HG03095 (cell line): ENCODE measurements at regions not wholly inside any gene's neighbourhood (a gene's known extent, or its start where the extent isn't known, plus 50 kb on each side); places are given as distances from the start of the nearest gene placed in this dataset.

Source experiments
- ATAC-seq: cut with Tn5 transposase; IDR thresholded peaks from one replicate; pipeline ENCODE4 v1.9.1; 2021; ENCODE audit warnings: moderate library complexity; ENCODE audit not compliant: unreplicated experiment

DNA sequence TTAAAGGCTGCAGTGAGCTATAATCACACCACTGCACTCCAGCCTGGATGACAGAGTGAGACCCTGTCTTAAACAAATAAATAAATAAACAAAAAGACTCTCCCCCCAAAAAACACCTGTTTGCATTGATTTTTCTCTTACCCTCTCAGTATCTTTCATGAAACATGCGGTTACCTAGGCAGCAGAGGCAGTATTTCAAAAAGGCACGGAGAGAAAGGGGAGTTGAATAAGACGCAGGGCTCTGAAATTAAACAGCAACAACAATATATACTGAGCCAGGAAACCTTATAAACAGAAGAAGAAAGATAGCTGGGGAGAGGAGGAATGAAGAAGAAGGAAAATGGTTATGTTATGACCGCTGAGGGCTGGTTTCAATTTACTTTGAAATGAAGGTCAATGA is 277.6 kb downstream of the BTG1 start:
- ATAC-seq: no peak

DNA sequence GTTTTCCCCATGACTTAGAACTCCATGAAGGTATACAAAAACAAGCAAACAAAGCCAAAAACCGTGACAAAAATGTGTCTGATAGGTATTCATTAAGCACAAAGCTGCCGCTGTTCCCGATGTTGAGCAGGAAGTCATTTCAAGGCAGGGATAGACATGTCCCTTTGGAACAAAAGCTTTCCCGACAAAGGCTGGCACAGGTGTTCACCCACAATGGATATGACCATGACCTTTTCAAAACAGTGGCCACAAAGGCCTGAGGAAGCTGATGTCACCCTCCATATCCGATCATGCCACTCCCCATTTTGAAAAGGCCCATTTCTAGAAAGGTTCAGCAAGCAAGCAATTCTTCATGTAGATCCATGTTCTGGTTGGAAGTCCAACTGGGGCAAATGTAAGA is 279.1 kb downstream of the BTG1 start:
- no peak for ATAC-seq

DNA sequence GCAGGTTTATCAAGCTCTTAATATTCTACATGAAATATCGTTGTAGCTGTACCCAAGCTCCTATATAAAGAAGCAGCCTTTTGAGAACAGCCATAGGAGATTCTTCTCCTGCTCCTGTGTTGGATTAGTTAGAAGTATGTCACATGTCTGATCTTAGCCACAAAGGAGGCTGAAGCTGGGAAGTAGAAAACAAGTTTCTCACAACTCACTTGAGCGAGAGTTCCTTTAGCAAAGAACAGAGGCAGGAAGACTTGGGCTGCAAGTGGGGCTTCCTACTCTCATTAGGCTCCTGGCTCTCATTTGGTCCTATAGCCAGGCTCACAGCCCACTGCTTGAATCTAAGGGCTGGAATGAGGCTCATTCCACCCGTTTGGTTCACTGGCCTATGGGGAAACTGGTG is 281.9 kb downstream of the BTG1 start:
- no peak for ATAC-seq

DNA sequence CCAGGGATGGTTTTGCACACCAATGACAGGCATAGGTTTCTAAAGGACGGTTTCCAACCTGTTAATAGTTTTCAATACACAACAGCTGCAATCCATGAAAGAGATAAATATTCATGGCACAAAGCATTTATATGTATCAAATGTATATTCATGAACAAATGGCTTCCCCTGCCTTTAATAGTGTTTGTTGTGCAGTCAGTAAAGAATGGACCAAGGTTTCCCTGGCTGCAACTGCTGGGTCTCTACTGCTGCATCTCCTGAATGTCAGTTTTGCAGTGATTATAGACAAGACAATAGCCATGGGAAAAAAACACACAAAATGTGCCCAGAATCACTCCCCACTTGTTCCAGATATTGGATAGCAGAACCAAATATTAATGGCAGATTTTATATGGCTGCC is 284.1 kb downstream of the BTG1 start:
- no peak for ATAC-seq

DNA sequence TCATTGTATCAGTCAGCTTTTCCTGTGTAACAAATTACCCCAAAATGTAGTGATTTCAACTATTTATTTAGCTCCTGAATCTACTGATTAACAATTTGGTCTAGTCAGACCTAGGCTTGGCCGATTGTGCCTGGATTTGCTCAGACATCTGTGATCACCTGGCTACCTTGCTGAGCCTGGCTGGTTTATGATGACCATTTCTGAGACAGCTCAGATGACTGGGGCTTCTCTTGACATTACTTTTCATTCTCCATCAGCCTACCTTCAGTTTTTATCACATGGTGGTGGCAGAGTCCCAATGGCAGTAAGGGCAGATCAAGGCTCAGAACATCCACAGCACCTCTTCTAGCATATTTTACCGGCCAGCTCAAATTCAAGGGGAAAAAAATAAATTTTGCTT is 286.3 kb downstream of the BTG1 start:
- no peak for ATAC-seq

DNA sequence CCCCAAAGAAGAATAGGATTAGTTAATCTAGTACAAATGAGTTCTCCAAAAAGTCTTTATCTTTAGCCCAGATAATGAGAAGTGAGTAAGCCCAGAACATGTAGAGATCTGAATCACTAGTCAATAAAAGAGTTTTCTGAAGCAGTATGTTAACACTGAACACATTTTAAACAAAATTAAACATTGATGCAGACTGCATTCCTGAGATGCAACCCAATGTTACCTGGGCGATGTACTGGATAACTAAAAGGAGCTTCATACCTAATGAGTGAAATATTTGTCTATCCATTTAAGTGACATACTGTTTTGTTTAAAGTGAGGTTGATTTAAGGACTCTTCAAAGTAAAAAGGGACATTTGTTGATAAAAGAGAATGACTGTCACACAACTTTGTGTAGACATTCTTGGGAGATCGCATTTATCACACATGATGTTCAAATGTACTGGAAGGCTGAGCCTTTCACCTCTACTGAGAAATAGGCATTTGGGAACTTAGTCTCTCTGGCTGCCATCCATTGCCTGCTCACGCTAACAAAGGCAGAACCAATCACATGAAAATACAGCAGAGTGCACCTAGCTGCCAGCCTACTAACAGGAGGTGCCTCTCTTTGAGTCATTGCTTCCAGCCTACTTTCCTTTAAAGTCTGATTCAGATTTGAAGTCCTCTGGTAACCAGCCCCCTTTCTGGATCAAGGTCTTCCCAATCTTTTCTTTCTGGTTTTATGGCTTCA is 287.7 kb downstream of the BTG1 start:
- ATAC-seq: no peak

DNA sequence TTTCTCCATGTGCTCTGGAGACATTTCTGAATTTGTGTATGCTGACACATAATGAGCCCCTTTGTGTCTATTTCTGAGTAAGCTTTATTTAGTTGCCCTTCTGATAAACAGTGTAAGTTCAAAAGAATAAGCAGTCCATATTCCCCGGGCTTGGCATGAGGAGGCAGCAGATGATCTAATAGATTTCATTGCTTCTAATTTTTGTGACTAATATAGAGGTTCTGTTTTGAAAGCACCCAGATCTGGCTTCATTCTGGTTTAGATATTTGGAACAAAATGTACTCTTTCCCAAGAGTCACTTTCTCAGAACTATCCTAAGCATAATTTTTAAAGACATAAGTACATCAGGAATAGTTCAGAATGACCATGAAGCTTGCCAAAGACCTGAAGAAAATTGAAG is 290.9 kb downstream of the BTG1 start:
- ATAC-seq: no peak

DNA sequence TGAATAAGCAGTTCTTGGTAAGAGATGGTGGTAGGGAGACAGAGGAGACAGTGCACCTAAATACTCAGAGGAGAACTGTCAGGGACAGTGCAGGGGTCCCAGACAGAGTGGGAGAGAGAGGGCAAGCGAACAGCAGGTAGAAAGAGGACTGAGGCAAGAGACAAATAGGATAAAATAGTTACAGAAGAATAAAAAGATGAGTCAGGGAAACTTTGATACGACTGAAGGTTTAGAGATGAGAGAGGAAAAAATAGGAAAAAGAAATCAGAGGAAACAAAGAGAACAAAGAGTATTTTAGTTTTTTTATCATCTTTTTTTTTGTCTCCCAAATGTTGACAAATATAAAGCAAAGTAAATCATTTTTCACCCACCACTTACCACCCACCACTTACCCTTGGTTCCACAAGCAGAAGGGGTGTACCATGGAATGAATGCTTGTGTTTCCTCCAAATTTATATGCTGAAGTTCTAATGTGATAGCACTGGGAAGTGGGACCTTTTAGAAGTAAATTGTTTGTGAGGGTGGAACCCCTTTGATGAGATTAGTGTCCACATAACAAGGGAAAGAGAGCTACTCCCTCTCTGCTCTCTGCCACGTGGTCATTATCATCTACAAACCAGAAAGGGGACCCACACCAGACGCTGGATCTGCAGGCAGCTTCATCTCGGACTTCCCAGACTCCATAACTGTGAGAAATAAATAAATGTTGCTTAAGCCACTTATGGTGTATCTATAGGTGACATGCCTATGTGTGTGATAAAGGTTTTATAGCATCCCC is 292.1 kb downstream of the BTG1 start:
- no peak for ATAC-seq

DNA sequence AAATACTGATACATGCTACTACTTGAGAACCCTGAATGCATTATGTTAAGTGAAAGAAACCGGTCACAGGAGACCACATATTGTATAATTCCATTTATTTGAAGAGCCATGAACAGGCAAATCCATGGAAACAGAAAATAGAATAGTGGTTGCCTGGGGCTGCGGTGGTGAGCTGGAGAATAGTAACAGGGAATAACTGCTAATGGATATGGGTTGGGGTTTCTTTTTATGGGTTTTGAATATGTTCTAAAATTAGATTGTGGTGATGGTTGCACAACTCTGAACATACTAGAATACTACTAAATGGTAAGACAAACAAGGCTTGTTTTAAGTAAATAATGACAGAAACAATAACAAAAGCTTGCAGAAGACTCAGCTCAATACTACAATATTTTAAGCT is 293.0 kb downstream of the BTG1 start:
- ATAC-seq: no peak

DNA sequence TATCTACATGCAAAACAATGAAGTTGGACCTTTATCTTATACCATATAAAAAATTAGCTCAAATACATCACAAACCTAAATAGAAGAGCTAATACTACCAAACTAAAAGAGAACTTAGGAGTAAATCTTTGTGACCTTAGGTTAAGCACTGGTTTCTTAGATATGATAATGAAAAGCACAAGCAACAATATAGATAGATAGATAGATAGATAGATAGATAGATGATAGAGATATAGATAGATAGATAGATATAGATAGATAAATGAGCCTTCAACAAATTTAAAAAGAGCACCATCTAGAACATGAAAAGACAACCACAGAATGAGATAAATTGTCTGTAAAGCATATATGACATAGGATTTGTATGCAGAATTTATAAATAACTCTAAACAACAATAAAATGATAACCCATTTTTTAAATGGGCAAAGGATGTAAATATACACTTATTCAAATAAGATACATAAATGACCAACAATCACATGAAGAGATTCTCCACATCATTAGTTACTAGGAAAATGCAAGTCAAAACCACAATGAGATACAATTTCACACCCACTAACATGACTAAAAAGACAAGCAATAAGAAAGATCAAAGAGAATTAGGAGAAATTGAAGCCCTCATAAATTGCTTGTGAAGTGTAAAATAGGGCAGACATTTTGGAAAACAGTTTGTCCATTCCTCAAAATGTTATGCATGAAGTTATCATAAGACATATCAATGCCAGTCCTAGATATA is 293.7 kb downstream of the BTG1 start:
- ATAC-seq: no peak

DNA sequence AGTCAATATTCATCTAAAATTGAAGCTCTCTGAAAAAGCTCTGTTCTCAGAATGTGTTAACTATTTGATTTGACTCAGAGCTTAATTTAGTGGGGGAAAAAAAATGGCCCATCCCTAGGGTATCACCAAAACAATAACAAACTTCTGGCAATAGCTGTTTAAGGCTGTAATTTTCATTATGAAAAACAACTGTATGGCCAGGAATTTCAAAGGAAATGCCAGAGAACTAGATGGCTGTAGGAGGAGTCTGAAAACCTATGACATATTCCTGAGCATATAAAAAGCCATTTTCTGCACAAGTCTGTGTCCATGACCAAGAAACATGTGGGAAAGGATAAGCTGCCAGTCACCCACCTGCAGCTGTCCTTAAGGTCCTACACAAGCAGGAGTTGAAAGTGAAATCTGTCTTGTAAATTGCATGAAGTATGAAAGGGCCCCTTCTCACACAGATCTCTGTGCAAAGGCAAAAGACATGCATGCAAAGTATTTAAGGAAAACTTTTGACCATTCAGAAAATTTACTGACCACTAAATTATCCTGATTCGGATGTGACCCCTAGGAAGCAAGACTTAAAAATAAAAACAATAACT is 299.1 kb downstream of the BTG1 start:
- no peak for ATAC-seq

DNA sequence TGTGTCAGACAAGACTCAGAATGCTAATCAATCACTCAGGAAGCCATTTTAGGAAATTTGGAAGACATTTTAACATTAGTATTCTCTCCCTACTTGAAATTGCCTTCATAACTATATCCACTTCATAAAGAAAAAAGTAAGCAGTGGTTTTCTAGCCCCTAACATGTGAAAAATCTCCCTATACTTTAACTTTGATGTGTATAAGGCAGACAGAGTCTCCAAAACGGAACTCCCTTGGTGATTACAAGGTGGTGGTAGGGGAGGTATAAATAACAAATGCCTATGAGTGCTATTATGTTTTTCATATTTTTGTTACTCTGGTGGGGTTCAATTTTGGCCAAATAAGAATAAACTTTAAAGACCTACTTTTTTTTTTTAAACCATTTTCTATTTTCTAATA is 300.3 kb downstream of the BTG1 start:
- no peak for ATAC-seq

DNA sequence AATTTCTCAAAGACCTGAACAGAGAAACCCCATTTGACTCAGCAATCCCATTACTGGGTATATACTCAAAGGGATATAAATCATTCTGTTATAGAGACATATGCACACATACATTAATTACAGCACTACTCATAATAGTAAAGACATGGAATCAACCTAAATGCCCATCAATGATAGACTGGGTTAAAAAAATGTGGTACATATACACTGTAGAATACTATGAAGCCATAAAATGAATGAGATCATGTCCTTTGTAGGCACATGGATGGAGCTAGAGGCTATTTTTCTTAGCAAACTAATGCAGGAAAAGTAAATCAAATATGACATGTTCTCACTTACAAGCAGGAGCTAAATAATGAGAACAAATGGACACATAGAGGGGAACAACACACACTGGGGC is 303.8 kb downstream of the BTG1 start:
- ATAC-seq: no peak

DNA sequence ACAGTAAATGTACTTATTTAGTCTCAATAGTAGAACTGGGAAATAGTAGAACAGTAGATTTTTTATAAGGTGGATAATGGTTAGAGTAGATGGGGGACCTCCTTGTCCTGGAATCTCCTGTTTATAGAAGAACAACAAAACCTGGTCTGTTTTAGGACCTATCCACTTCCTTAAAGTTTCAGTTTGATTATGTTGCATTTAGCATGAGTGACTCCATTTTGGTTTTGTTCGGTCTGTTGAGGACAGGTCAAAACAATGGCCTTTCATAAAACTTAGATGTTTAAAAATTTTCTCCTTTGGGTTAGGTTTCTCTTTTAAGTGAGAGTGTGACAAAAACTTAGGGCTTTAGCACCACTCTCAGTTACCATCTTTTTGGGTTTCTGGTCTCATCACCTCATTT is 308.9 kb downstream of the BTG1 start:
- ATAC-seq: no peak

DNA sequence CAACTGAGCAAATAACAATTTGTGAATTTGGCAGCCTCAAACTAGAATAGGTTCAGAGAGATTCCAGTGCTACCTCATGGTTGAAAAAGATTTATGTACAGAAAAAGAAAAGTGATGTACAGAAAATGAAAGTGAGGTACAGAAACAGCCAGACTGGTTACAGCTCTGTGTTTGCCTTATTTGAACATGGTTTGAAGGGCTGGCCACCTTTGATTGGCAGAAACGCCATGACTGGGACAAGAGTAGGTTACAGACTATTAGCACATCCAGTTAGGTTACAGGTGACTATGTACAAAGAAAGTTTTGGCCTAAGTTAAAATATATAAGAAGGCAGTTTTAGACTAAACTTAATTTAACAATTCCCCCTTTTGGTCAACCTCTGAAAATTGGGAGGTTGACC is 309.4 kb downstream of the BTG1 start:
- ATAC-seq: no peak

DNA sequence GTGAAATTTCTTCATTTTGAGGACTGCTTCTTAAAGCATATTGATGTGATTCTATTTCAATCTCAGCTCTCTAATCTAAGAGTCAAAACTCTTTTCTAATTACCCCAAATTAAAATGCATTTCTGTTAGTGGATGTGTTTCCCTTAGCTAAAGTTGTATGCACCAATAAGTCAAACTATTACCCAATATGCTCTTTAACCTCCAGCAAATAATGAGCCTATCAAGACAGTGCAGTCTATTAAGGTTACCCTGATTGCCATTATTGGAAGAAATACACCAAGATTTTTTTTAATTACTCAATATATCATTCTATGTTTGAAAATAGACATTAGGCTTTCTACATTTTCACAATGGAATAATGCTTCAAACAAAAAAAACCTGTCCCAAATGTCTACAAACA is 310.0 kb downstream of the BTG1 start:
- ATAC-seq: no peak

DNA sequence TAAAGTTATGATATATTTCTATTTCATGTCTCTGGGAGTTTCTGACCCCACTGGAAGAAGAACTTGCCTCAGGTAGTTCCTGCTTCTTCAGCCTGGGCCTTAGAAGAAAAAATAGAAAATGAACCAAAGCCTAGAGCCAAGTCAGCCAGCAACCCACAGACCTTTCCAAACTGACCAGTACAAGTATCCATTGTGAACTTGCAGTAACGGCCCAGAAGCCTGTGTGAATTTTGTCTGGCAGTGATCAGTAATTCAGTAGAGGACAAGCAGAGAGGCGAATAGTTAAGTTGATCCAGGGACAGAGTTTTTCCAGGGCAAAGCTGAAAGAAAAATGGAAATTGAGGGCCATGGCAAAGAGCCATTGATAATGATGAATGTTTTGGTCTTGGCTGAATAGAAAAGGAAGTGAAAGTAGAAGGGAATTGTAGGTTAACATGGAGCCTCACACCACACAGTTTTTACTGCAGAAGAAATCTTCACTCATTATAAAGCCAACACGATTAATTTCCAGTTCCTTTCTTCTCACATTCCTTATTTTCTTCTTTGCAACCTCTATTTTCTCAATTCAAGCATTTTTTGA is 311.8 kb downstream of the BTG1 start:
- no peak for ATAC-seq

DNA sequence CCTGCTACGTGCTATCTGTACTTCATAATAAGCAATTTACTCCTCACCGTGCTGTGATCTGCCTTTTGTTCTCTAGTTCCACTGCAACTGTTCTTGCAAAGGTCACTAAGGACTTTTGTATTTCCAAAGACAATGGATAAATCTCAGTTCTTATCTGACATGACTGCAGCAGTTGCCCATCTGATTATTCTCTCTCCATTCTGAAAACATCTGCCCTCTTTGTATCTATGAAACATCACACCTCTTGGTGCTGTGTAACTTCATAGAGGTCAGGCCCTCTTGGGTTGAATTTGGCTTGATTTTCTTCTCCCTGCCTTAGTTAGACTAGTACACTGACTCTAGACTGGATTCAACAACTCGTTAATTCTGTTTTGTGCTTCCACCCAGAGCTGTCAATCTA is 319.6 kb downstream of the BTG1 start:
- ATAC-seq: no peak

DNA sequence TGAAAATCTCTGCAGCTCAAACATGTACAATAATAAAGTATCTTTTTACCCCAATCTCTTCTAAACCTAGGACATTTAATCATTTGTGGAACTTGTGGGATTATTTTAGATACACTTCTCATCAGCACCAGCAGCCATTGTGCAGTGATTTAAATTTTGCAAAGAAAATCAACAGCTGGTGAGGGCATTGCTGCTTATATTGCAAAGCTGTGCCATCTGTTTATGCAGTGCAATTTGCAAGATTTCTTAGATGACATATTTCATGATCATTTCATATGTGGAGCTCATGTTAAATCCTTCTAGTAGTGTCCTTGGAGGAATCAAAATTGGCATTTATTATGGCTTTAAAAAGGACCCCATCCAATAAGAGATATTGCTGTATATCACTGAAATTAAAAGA is 320.7 kb downstream of the BTG1 start:
- ATAC-seq: no peak

DNA sequence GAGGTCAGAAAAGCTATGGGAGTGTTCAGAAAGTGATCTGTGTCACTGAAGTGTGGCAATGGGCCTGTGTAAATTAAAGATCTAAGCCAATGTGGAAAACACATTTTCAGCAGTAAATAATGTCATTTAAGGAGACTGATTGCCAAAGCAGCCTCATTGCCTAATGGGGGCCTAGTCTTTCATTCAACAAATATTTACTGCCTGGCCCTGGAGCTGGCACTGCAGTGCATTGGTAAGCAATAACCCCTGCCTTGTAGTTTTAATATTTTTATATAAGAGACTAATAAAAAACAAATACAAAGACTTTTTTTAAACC is 326.6 kb downstream of the BTG1 start:
- no peak for ATAC-seq
